ENCODE measurements at regions not wholly inside any gene's neighbourhood (a gene's known extent, or its start where the extent isn't known, plus 50 kb on each side); places are given as distances from the start of the nearest gene placed in this dataset.
"Not testable (repeated sequence)": the region's sequence is repeated elsewhere in the genome, so short reads cannot be mapped to it uniquely, and the experiment has no call there.

DNA sequence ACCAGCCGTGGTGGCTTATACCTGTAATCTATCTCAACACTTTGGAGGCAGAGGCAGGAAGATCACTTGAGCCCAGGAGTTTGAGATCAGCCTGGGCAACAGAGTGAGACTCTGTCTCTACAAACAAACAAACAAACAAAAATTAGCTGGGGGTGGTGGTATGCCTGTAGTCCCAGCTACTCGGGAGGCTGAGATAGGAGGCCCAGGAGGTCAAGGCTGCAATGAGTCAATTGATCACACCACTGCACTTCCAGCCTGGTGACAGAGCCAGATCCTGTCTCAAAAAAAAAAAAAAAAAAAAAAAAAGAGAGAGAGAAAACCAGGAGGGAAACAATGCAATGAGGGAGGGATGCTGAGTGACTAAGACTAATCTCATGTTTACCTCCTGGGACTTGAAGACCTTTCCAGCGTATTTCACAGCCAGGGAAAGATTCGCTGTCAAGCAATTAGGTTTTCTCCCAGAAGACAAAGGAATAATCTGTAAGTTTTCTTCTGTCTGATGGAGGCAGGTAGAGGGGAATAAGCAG lies 51.1 kb upstream of the MIER3 start:
- DNase-seq (ENCODE audit: low read depth in 4 of 4, low spot score in 3 of 4) = no peak

DNA sequence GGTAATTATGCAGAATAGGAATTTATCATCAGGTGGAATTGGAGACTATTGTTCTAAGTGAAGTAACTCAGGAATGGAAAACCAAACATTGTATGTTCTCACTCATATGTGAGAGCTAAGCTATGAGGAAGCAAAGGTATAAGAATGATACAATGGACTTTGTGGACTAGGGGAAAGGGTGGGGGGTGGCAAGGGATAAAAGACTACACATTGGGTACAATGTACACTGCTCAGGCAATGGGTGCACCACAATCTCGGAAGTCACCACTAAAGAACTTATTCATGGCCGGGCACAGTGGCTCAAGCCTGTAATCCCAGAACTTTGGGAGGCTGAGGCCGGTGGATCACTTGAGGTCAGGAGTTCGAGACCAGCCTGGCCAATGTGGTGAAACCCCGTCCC lies 51.6 kb upstream of the MIER3 start:
- not testable (repeated sequence) for DNase-seq (ENCODE audit: low read depth in 4 of 4, low spot score in 3 of 4)

DNA sequence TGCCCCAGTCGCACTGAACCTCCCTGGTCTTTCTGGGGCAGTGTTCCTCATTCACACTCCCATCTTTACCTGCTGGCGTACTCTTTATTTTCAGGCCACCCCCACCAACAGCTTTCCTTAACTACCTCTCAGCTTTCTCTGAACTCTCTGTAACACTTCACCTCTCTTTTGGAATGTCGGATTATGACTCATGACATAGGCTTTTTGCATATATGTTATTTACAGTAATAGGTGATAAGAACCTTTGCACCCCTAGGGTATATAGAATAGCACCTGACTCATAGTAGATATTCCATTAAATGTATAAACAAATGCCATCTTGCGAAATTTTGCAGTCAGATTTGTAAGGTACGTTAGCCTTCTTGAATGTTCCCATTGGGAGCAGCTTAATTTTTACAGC lies 52.9 kb upstream of the MIER3 start:
- DNase-seq (ENCODE audit: low read depth in 4 of 4, low spot score in 3 of 4) = peak in 1 of 4 donors; percentile 12

DNA sequence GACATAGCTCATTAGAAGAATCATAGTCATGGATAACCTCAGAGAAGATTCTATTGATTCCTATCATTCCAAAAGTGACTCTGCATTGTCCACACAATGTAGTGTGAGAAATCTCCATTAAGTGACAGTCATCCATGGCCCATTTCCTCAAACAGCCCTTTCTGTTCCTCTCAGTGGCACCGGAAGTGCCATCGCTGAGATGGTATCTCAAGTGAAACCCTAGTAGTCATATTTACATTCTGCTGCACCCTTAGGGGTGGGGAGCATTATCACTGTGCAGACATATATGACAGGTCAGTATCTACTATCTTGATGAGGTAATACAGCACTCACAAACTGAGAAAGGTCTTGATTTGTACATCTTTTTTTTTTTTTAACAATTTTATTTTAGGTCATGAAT lies 55.4 kb upstream of the MIER3 start:
- no peak for DNase-seq (ENCODE audit: low read depth in 4 of 4, low spot score in 3 of 4)

DNA sequence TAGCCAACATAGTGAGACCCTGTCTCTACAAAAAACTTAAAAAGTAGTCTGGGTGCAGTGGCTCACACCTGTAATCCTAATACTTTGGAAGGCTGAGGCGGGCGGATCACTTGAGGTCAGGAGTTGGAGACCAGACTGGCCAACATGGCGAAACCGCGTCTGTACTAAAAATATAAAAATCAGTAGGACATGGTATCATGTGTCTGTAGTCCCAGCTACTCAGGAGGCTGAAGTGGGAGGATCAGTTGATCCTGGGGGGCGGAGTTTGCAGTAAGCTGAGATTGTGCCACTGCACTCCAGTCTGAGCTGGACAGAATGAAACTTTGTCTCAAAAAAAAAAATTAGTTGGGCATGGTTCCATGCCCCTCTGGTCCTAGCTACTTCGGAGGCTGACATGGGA lies 57.9 kb upstream of the MIER3 start:
- DNase-seq (ENCODE audit: low read depth in 4 of 4, low spot score in 3 of 4) = no peak

DNA sequence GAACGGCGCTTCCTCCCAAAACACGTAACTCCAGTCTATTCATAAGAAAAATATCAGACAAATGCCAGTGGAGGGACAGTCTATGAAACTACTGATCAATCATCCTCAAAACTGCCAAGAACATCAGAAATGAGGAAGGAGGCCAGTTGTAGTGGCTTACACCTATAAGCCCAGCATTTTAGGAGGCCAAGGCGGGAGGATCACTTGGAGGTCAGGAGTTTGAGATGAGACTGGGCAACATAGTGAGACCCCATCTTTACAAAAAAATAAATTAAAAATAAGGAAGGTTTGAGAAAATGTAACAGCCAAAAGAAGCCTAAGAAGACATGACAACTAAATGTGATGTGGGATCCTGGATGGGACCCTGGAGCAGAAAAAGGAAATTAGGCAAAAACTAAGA lies 58.9 kb upstream of the MIER3 start:
- no peak for DNase-seq (ENCODE audit: low read depth in 4 of 4, low spot score in 3 of 4)

DNA sequence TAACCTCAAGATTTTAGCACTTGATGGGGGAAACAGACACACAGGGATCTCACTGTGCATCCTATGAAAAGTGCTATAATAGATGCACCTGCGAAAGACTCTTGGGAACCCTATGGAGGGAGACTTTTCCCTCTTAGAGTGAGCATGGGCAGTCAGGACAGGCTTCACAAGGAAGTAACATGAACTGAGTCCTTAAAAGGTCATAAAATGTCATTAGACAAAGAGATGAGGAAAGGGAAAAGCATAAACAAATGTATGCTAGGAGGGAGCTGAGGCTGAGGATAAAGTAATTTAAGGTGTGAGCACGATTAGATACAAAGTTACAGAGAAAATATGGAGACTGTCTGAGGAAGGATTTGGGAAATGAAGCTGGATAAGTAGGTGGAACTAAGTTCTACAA lies 60.6 kb upstream of the MIER3 start:
- no peak for DNase-seq (ENCODE audit: low read depth in 4 of 4, low spot score in 3 of 4)

DNA sequence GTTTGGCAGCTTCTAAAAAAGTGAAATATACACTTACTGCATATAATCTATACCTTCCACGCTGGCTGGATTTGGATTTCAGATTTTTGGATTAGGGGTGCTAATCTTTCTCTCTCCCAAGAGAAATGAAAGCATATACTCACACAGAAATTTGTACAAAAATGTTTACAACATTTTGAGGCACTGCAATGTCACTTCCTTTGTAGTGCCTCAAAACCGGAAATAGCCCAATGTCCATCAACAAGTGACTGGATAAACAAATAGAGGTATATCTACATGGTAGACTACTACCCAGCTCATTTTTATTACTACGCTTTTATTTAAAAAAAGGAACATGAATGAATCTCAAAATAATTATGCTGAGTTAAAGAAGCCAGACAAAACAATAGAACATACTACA lies 74.0 kb upstream of the MIER3 start:
- DNase-seq (ENCODE audit: low read depth in 4 of 4, low spot score in 3 of 4) = no peak

DNA sequence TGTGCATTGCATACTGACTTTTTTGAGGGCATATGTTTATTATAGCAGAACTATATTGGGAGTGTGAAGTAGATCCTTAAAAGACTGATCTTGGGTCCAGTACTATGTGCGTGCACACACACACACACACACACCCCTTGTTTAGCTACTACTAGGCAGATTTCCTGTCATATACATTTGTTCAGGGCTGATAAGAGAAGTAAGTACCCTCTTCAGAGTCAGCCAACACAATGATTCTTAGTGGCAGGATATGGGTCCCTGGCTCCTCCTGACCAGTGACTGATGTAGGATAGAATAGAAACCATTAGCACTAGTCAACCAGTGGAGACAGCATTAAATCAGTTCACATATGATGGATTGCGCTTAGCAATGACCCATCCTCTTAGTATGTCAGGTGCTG lies 76.2 kb upstream of the MIER3 start:
- DNase-seq (ENCODE audit: low read depth in 4 of 4, low spot score in 3 of 4) = no peak

DNA sequence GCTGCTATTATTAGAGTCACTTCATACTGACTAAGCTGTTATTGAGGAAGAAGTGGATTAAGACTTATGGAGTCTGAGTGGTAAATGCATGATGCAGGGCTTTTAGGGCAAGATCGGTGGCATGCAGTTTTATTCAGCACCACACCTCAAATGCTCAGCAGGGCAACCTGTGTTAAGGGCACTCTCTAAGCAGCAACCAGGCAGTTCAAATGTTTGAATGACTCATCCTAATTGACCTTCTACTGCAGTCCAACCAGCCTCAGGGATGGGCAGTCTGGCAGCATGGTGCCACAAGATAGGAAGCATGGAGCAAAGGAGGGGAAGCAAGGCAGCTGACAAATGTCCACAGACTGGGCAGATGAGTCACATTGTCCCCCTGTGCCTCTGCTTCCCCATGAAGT lies 80.2 kb upstream of the MIER3 start:
- no peak for DNase-seq (ENCODE audit: low read depth in 4 of 4, low spot score in 3 of 4)

DNA sequence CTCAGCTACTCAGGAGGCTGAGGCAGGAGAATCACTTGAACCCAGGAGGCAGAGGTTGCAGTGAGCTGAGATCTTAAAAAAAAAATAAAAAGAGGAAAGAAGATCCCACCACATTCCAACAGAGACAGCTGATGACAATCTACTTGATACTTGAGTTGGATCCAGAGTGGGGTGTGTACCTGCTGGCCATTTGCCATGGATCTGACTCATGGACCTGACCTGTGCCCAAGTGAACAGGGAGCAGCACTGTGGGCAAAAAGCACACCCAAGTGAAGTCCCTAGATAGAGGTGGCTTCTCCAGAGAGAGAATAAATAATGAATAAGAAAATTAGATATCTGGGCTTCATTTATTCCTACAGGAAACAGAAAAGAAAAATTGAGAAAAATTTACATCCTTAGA lies 81.2 kb upstream of the MIER3 start:
- no peak for DNase-seq (ENCODE audit: low read depth in 4 of 4, low spot score in 3 of 4)

DNA sequence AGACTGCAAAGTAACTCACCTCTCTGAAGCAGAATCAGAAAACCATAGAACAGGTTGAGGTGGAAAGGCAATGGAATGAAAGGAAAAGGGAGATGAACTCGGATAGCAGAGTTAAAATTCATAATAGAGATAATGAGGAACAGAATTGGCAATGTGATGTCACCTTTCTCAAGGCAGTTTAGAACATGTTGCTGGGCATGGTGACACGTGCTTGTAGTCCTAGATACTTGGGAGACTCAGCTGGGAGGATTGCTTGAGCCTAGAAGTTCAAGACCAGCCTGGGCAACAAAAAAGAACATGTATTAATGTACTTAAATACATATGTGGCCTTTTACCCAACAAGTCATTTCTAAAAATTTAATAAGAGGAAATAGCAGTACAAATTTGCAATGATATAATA lies 81.6 kb upstream of the MIER3 start:
- no peak for DNase-seq (ENCODE audit: low read depth in 4 of 4, low spot score in 3 of 4)

DNA sequence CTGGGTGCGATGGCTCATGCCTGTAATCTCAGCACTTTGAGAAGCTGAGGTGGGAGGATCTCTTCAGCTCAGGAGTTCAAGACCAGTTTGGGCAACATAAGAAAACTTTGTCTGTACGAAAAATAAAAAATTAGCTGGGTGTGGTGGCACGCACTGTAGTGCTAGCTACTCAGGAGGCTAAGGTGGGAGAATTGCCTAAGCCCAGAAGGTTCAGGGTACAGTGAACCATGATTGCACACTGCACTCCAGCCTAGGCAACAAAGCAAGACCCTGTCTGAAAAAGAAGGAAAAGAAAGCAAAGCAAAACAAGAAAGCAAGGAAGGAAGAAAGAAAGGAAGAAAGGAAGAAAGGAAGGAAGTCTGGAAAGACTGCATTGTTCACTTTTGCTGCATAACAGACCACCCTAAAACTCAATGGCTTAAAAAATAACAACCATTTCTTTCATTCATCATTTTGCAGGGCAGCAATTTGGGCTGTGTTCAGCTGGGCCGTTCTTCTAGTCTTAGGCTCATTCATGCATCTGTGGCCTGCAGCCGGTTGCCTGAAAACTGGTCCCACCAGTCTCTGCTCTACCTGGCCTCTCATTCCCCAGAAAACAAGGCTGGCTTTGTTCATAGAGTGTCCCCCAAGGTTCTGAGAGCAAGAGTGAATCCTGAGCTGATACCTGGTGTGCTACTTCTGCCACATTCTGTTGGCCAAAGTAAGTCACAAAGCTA lies 82.4 kb upstream of the MIER3 start:
- no peak for DNase-seq (ENCODE audit: low read depth in 4 of 4, low spot score in 3 of 4)

DNA sequence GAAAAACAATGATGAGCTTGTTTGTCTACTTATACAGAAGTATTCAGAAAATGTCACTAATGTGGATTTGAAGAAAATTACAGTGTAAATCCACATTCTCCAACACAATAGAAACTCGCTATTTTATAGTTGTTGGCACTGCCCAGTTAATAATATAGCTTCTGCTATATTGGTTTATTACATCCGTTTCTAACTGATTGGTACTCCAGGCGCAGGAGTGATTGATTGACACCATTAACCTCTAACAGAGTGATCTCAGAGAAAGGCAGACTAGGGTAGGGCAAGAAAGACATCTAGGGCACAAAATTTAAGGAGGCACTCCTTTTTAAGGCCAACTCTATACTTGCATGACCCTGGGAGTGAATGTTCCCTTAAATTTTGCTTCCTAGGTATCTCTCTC lies 84.0 kb upstream of the MIER3 start:
- no peak for DNase-seq (ENCODE audit: low read depth in 4 of 4, low spot score in 3 of 4)

DNA sequence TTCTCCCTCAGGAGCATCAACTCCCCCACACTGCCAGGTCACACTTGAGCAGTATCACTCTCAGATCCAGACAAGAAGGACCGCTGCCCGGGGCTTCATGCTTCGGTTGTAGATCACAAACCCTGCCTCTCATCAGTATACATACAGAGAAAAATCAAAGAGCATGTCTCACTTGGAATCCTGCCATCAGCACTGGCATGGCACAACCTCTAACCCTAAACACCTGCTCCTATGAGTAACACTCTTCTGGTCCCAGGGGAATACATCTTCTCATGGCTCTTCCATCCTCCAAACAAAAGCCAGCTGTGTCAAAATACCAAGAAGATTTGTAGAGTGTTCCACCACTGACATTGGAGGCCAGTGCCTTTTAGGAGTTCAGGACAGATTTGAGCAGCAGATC lies 84.8 kb upstream of the MIER3 start:
- DNase-seq (ENCODE audit: low read depth in 4 of 4, low spot score in 3 of 4) = no peak

DNA sequence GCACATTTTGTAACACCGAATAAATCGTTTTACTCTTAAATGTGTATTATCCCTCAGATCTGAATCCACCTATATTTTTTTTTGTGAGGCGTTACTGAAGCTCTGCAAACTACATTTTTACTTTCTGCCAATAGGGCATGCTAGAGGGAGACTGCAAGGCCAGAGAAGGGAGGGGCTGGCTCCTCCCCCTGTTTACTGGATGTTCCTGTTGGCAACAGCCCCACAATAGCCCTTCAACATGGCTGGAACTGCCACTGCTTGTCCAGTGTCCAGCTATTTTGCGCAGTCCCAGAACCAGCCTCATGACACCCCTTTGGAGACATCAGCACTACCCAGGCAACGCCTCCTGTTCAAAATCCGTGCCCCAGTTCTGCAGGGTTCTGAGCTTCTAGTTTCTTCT lies 85.4 kb upstream of the MIER3 start:
- no peak for DNase-seq (ENCODE audit: low read depth in 4 of 4, low spot score in 3 of 4)

DNA sequence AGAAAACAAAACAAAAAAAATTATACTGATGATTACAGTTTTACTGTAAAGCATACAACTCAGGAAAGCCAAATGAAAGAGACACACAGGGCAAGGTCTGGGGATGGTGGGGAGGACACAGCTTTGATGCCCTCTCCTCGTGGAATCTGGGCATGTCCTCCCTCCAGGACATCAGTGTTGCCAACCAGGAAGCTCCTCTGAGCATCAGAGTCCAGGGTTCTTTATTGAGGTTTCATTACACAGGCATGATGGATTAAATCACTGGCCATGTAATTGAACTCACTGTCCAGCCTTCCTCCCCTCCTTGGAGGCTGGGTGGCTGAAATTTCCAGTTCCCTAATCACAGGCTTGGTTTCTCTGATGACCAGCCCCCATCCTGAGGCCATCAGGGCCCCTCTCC lies 89.6 kb upstream of the MIER3 start:
- no peak for DNase-seq (ENCODE audit: low read depth in 4 of 4, low spot score in 3 of 4)

DNA sequence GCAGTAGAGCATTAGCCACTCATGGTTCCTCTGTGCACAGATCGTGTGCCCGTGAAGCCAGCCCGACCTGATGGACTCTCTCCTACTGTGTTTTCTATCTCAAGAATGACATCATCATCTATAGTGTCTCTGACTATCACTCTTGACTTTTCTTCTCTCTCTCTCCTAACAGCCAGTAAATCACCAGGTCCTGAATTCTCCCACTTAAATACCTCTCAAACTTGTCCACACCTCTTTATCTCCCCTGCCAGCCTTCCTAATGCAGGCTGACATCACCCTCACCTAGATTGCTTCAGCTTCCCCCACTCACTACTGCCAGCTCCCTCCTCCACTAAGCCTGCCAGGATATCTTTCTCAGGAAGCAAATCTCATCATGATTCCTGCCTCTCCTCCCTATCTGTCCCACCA lies 90.6 kb upstream of the MIER3 start:
- DNase-seq (ENCODE audit: low read depth in 4 of 4, low spot score in 3 of 4) = no peak

DNA sequence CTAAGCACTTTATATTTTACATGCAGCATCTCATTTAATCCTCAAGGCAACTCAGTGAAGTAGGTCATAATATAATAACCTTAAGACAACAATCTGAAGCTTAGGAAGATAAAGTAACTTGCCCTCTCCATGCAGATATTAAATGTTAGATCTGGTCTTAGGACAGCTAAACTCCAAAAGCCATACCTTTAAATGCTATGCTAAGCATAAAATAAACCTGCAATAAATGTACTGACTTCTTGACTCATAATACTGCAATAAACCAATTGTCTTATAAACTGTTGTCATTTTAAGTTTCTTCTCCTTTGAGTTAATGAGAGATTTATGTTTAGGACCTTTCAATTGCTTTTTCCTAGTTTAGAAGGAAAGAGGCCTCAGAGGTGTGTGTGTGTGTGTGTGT lies 102.2 kb upstream of the MIER3 start:
- no peak for DNase-seq (ENCODE audit: low read depth in 4 of 4, low spot score in 3 of 4)

DNA sequence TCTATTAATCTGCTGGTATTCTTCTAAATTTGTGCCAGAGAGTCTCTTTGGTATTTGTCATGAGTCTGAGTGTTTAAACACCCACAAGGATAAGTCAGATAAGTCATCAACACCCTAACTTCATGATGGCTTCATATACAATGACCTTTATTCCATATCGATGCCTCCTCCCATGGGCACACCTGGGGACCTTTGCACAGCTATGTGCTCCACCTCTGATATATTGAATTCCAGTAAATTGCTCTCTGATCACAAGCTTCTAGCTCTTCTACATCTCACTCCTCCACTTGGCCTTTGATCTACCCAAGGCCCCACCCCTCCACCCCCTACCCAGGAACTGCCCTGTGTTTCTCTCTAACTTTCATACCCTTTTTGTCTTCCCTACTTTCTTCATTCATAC lies 102.7 kb upstream of the MIER3 start:
- DNase-seq (ENCODE audit: low read depth in 4 of 4, low spot score in 3 of 4) = no peak

DNA sequence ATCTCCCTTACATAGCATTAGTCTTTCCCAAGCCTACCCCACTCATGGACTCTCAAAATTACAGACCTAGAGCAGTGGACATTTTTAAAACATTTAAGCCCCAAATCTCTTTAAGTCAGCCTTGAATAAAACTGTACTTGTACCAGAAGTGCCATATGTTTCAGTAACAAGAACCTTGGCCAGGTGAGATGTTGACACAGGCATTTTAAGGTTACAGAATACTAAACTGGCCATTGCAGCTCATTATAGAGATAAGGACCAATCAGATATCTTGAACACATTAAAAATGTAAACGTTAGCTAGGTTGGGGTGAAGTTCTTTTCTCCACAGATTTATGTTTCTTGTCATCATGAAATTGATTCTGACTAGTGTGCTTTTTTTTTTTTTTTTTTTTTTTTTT lies 103.8 kb upstream of the MIER3 start:
- no peak for DNase-seq (ENCODE audit: low read depth in 4 of 4, low spot score in 3 of 4)

DNA sequence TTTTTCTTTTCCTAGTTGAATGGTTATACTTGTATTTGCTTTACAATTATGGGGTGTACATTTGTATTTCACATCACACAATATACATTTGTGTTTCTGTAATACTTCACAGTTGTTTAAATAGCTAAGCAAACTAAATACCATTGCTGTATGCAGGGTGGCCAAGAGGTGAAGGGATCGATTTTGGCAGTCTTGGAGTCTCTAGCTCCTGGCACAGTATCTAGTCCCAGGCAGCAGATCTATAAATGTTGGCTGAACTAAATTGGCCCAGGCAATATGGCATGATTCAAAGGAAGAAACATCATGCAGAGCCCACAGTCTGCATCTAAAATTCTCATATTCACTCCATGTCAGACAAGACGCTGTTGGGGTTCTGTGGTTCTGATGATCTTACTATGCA lies 110.1 kb upstream of the GPBP1 start:
- DNase-seq (ENCODE audit: low read depth in 4 of 4, low spot score in 3 of 4) = no peak

DNA sequence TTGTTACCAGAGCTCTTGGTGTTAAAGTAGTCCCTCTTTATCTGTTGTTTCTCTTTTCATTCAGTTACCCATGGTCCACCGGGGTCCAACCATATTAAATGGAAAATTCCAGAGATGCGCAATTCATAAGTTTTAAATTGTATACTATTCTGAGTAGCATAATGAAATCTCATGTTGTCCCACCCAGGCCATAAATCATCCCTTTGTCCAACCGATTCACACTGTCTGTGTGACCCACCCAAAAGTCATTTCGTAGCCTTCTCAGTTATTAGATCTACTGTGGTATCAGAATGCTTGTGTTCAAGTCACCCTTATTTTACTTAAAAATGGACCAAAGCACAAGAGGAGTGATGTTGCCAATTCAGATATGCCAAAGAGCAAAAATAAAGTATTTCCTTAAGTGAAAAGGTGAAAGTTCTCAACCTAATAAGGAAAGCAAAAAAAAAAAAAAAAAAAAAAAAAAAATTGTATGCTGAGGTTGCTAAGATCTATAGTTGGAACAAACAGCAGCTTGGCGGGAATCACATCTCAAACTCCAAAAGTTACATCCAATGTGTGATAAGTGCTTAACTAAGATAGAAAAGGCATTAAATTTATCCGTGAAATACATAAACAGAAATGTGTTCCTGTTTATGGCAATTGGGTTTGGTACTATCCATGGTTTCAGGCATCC lies 106.8 kb upstream of the GPBP1 start:
- no peak for DNase-seq (ENCODE audit: low read depth in 4 of 4, low spot score in 3 of 4)

Measured in left renal pelvis (tissue), 4 donors.